ENCODE measurements at regions not wholly inside any gene's neighbourhood (a gene's known extent, or its start where the extent isn't known, plus 50 kb on each side); places are given as distances from the start of the nearest gene placed in this dataset.

- H3K9me2 ChIP-seq (replicated peaks; ENCODE audit: insufficient read depth, low read length) = no peaks in the 10 kb centered on the region
- H3K4me2 ChIP-seq (ENCODE audit: low read depth, low read length, poor library complexity, severe bottlenecking) = no peak overlapping the region
- H3K27me3 ChIP-seq (ENCODE audit: low read length) = no peaks in the 10 kb centered on the region
- no peak overlapping the region for H2AFZ ChIP-seq (ENCODE audit: low read length)
- H3K9me3 ChIP-seq (ENCODE audit: low read length) = no peaks in the 10 kb centered on the region
- H3K27ac ChIP-seq (ENCODE audit: low read length) = no peak overlapping the region
- H3K9ac ChIP-seq (ENCODE audit: low read length) = no peak overlapping the region
- no peaks in the 10 kb centered on the region for H3K79me2 ChIP-seq (ENCODE audit: low read length)
- H3K36me3 ChIP-seq (ENCODE audit: insufficient read depth, low read length) = no peaks in the 10 kb centered on the region
- no peaks in the 10 kb centered on the region for H4K20me1 ChIP-seq (ENCODE audit: insufficient read depth, low read depth, low read length)
- H3K4me3 ChIP-seq (ENCODE audit: low read length) = no peak overlapping the region
- no peak for DNase-seq
- H3K4me1 ChIP-seq (ENCODE audit: low read length) = peaks cover 5% of the 10 kb centered on the region; the same call in 1 of the 2 replicates
Measured at GRCh38 chr15:31448635-31448979, 122.0 kb downstream of the KLF13 start.

- H3K9me2 ChIP-seq (replicated peaks; ENCODE audit: insufficient read depth, low read length) = no peaks in the 10 kb centered on the region
- H3K36me3 ChIP-seq (ENCODE audit: insufficient read depth, low read length) = no peaks in the 10 kb centered on the region
- H3K4me3 ChIP-seq (ENCODE audit: low read length) = no peak overlapping the region
- no peaks in the 10 kb centered on the region for H4K20me1 ChIP-seq (ENCODE audit: insufficient read depth, low read depth, low read length)
- peaks cover 2% of the 10 kb centered on the region; the same call in 1 of the 2 replicates for H3K27me3 ChIP-seq (ENCODE audit: low read length)
- no peaks in the 10 kb centered on the region for H3K9me3 ChIP-seq (ENCODE audit: low read length)
- no peak for DNase-seq
- H3K4me1 ChIP-seq (ENCODE audit: low read length) = peaks cover 11% of the 10 kb centered on the region
- H3K27ac ChIP-seq (ENCODE audit: low read length) = no peak overlapping the region
- no peak overlapping the region for H3K4me2 ChIP-seq (ENCODE audit: low read depth, low read length, poor library complexity, severe bottlenecking)
- H3K9ac ChIP-seq (ENCODE audit: low read length) = no peak overlapping the region
- H3K79me2 ChIP-seq (ENCODE audit: low read length) = no peaks in the 10 kb centered on the region
- H2AFZ ChIP-seq (ENCODE audit: low read length) = no peak overlapping the region
Measured at GRCh38 chr15:31452595-31453557, 126.2 kb downstream of the KLF13 start.

GRCh38 chr15:31453558-31454318, 127.1 kb downstream of the KLF13 start:
- Histone ChIP-seq H3K36me3 (ENCODE audit: insufficient read depth, low read length) (no peaks in the 10 kb centered on the region), H3K79me2 (ENCODE audit: low read length) (no peaks in the 10 kb centered on the region), H3K9me3 (ENCODE audit: low read length) (no peaks in the 10 kb centered on the region), H3K4me1 (ENCODE audit: low read length) (peaks cover 20% of the 10 kb centered on the region), H2AFZ (ENCODE audit: low read length) (no peak overlapping the region), H3K4me2 (ENCODE audit: low read depth, low read length, poor library complexity, severe bottlenecking) (no peak overlapping the region), H4K20me1 (ENCODE audit: insufficient read depth, low read depth, low read length) (no peaks in the 10 kb centered on the region), H3K4me3 (ENCODE audit: low read length) (no peak overlapping the region), H3K9me2 (replicated peaks; ENCODE audit: insufficient read depth, low read length) (no peaks in the 10 kb centered on the region), H3K27me3 (ENCODE audit: low read length) (peaks cover 2% of the 10 kb centered on the region; the same call in 1 of the 2 replicates), H3K9ac (ENCODE audit: low read length) (no peak overlapping the region), H3K27ac (ENCODE audit: low read length) (no peak overlapping the region)
- no peak for DNase-seq

- H3K9me2 ChIP-seq (replicated peaks; ENCODE audit: insufficient read depth, low read length) = no peaks in the 10 kb centered on the region
- peaks cover 2% of the 10 kb centered on the region; the same call in 1 of the 2 replicates for H3K27me3 ChIP-seq (ENCODE audit: low read length)
- H3K79me2 ChIP-seq (ENCODE audit: low read length) = no peaks in the 10 kb centered on the region
- no peaks in the 10 kb centered on the region for H3K9me3 ChIP-seq (ENCODE audit: low read length)
- no peaks in the 10 kb centered on the region for H4K20me1 ChIP-seq (ENCODE audit: insufficient read depth, low read depth, low read length)
- no peak overlapping the region for H3K9ac ChIP-seq (ENCODE audit: low read length)
- H3K4me3 ChIP-seq (ENCODE audit: low read length) = no peak overlapping the region
- H3K4me2 ChIP-seq (ENCODE audit: low read depth, low read length, poor library complexity, severe bottlenecking) = no peak overlapping the region
- H3K4me1 ChIP-seq (ENCODE audit: low read length) = peaks cover 31% of the 10 kb centered on the region
- no peak overlapping the region for H3K27ac ChIP-seq (ENCODE audit: low read length)
- DNase-seq = no peak
- H3K36me3 ChIP-seq (ENCODE audit: insufficient read depth, low read length) = no peaks in the 10 kb centered on the region
- no peak overlapping the region for H2AFZ ChIP-seq (ENCODE audit: low read length)
Measured at GRCh38 chr15:31455499-31455898, 128.9 kb downstream of the KLF13 start.

GRCh38 chr15:31456354-31457060, 129.9 kb downstream of the KLF13 start:
- H3K79me2 ChIP-seq (ENCODE audit: low read length) = no peaks in the 10 kb centered on the region
- H3K4me2 ChIP-seq (ENCODE audit: low read depth, low read length, poor library complexity, severe bottlenecking) = no peak overlapping the region
- H3K36me3 ChIP-seq (ENCODE audit: insufficient read depth, low read length) = no peaks in the 10 kb centered on the region
- no peak overlapping the region for H3K4me3 ChIP-seq (ENCODE audit: low read length)
- H4K20me1 ChIP-seq (ENCODE audit: insufficient read depth, low read depth, low read length) = no peaks in the 10 kb centered on the region
- no peak overlapping the region for H3K9ac ChIP-seq (ENCODE audit: low read length)
- peaks cover 2% of the 10 kb centered on the region; the same call in 1 of the 2 replicates for H3K27me3 ChIP-seq (ENCODE audit: low read length)
- no peaks in the 10 kb centered on the region for H3K9me3 ChIP-seq (ENCODE audit: low read length)
- no peak overlapping the region for H3K27ac ChIP-seq (ENCODE audit: low read length)
- H3K4me1 ChIP-seq (ENCODE audit: low read length) = peaks cover 31% of the 10 kb centered on the region
- no peak overlapping the region for H2AFZ ChIP-seq (ENCODE audit: low read length)
- no peak for DNase-seq
- H3K9me2 ChIP-seq (replicated peaks; ENCODE audit: insufficient read depth, low read length) = no peaks in the 10 kb centered on the region

GRCh38 chr15:31457161-31457560, 130.5 kb downstream of the KLF13 start:
- H3K36me3 ChIP-seq (ENCODE audit: insufficient read depth, low read length) = no peaks in the 10 kb centered on the region
- no peak overlapping the region for H3K9ac ChIP-seq (ENCODE audit: low read length)
- H3K9me3 ChIP-seq (ENCODE audit: low read length) = no peaks in the 10 kb centered on the region
- no peak overlapping the region for H2AFZ ChIP-seq (ENCODE audit: low read length)
- H3K4me3 ChIP-seq (ENCODE audit: low read length) = no peak overlapping the region
- H3K27ac ChIP-seq (ENCODE audit: low read length) = no peak overlapping the region
- no peaks in the 10 kb centered on the region for H4K20me1 ChIP-seq (ENCODE audit: insufficient read depth, low read depth, low read length)
- H3K79me2 ChIP-seq (ENCODE audit: low read length) = no peaks in the 10 kb centered on the region
- no peaks in the 10 kb centered on the region for H3K9me2 ChIP-seq (replicated peaks; ENCODE audit: insufficient read depth, low read length)
- peaks cover 26% of the 10 kb centered on the region for H3K4me1 ChIP-seq (ENCODE audit: low read length)
- DNase-seq = no peak
- H3K4me2 ChIP-seq (ENCODE audit: low read depth, low read length, poor library complexity, severe bottlenecking) = no peak overlapping the region
- peaks cover 2% of the 10 kb centered on the region; the same call in 1 of the 2 replicates for H3K27me3 ChIP-seq (ENCODE audit: low read length)

GRCh38 chr15:31457631-31458526, 131.2 kb downstream of the KLF13 start:
- Histone ChIP-seq H3K27me3 (ENCODE audit: low read length) (peaks cover 2% of the 10 kb centered on the region; the same call in 1 of the 2 replicates), H3K79me2 (ENCODE audit: low read length) (no peaks in the 10 kb centered on the region), H3K36me3 (ENCODE audit: insufficient read depth, low read length) (no peaks in the 10 kb centered on the region), H3K9me2 (replicated peaks; ENCODE audit: insufficient read depth, low read length) (no peaks in the 10 kb centered on the region), H3K4me3 (ENCODE audit: low read length) (no peak overlapping the region), H3K9me3 (ENCODE audit: low read length) (no peaks in the 10 kb centered on the region), H3K4me1 (ENCODE audit: low read length) (peaks cover 26% of the 10 kb centered on the region), H3K4me2 (ENCODE audit: low read depth, low read length, poor library complexity, severe bottlenecking) (peak overlapping the region; percentile 12), H3K27ac (ENCODE audit: low read length) (no peak overlapping the region), H4K20me1 (ENCODE audit: insufficient read depth, low read depth, low read length) (no peaks in the 10 kb centered on the region), H2AFZ (ENCODE audit: low read length) (no peak overlapping the region), H3K9ac (ENCODE audit: low read length) (no peak overlapping the region)
- DNase-seq = no peak
